ENCODE measurements at regions not wholly inside any gene's neighbourhood (a gene's known extent, or its start where the extent isn't known, plus 50 kb on each side); places are given as distances from the start of the nearest gene placed in this dataset.
A peak's percentile ranks its signal among the peaks of the same experiment; 100 is the strongest.

DNA sequence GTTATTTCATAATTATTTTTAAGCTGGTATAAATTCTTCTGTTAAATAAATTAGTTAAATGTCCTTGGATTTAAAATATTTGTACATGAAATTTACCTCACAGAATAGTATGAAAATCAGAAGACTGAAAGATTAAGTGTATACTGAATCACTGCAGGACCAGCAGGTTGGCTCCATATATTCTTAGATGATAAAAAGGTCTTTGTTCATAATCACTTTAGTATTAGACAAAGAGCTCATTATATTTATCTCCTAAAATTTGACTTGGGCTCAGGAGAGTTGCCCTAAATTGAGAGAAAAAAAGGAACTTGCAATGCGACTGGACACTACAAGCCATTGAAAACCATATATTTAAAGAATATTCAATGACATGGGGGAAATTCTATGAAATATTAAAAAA is 766.4 kb upstream of the CITED2 start:
- DNase-seq = no peak

DNA sequence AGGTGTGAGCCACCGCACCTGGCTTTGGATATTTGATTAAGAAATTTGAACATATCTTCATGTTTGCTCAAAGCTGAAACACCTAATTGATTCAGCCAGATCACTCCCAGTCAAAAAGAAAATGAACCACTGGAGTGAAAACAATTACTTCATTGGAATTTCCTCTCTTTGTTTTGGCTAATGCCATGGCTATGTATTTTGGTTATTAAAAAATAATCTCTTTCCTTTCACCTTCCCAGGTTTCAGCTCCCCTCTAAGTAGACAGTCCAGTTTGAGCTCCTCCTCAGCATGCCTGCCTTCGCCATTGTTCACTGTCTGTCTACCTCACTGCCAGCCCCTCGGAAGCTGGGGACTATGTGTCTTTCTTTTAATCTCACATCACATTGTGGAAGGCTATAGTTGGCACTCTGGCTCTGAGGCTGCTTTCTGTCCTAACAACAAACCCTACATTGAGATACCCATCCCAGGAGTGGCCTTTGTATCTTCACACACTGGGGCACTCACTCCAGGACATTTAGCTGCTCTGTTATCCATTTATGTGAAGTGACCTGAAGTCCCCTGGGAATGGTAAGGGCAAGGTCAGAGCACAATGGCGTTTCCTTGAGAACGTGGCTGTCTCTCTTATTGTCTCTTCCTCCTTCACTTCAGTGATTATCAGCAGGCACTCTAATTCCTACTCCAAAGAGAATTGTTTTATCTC is 764.0 kb upstream of the CITED2 start:
- no peak for DNase-seq

DNA sequence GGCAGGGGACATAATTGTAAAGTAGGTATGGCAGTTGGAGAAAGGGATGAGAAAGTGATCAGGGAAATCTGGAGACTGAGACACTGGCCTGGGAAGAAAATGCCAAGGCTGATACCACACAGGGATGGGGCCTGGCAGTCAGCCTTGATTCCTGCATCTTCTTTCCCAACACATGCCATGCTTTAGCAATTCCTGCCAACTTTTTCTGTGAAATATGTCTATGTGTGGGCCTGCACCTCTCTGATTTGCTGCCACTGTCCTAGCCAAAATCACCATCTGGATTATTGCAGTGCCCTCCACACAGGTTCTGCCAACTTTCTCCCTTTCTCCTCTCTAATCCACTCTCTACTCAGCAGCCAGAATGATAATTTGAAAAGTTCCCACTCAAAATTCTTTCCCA is 759.8 kb upstream of the CITED2 start:
- DNase-seq = no peak

DNA sequence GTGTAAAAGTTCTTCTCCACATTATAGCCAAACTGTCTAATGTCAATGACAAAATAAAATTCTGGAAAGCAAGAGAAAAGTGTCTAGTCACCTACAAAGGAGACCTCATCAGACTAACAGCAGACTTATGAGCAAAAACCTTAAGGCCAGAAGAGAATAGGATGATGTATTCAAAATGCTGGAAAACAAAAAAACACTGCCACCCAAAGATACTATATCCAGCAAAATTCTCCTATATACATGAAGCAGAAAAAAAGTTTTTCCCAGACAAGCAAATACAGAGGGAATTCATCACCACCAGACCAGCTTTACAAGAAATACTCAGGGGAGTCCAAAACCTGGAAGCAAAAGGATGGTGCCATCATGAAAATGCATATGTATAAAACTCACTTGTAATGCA is 755.6 kb upstream of the CITED2 start:
- no peak for DNase-seq

DNA sequence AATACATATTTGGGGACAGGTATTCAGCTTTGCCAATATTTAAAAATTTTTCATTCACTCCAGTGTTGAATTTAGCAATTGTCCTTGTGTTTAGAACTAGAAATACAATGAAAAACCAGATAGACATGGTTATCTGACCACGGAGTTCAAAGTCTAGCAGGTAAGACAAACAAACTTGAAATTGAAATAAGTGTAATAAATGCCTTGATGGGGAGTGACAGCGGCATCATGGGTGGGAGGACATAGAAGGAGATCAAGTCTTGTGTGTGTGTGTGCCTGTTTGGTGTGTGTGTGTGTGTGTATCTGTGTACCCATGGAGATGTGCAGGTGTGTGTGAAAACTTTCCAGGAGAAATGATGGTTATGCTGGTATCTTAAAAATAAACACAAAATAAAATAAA is 750.0 kb upstream of the CITED2 start:
- no peak for DNase-seq

DNA sequence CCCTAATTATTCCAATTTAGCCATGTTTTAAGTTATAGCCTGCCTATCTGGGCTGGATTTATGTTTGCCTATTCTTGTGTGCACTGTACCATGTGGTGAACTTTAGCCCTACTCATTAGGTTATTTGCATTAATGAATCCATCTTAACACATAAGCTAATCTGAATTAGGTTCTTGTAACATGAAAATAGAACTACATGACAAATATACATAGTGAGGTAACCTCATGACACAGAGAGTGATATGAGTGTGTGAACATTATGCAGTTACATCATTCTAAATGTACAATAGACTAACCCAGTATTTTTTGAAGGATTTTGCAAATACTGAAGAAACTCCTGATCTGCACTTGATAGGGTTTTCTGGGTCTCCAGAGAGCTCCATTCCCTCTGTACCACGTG is 733.7 kb upstream of the CITED2 start:
- no peak for DNase-seq

DNA sequence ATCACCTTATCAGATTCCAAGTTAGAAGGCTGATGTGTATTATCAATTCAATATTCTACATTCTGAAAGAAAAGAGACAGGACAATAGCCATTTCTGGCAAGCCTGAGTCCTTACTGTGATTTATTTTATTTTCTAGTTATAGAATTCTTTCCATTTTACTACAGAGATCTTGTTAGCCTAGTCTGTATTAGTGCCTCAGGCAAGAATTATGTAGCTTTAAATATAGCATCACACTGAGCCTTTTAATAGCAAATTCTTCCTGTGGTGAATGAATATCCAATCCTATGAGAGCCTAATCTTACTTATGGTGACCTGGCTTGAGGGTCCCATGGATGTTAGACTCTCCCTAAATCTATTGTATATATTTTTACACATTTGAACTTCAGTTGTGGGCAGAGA is 732.8 kb upstream of the CITED2 start:
- no peak for DNase-seq

DNA sequence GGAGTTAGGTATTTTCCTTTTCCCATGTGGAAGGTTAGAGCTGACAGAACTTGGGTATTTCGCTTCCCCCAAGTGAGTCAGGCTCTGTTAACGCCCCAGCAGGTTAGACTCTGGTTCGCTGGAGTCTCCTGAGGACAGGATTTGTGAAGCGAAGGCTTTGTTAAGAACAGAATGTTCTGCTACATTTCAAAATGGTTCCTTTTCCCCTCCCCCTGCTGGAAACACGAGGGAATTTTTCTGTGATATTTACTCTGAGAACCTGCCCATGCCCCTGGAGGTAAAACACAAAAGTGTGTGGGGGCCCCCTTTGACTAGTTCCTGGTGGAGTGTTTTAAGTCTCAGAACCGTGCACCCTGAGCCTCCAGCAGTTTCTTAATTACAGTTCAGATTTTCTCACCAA is 731.4 kb upstream of the CITED2 start:
- peak; percentile 8 for DNase-seq

DNA sequence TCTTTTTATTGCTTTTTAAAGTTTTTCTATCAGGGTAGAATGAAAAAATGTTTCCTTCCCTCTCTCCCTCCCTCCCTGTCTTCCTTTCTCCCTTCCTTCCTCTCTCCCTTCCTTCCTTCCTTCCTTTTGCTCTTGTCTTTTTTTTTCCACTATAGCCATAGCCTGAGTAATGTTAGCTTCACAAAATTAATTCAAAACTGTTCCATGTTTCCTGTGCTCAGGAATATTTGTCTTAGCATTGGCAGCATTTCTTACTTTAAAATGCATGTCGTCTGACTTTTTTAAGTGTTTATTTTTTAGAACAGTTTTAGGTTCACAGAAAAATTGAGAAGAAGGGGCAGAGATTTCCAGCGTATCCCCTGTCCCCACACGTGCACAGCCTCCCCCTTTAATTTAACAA is 730.8 kb upstream of the CITED2 start:
- no peak for DNase-seq

DNA sequence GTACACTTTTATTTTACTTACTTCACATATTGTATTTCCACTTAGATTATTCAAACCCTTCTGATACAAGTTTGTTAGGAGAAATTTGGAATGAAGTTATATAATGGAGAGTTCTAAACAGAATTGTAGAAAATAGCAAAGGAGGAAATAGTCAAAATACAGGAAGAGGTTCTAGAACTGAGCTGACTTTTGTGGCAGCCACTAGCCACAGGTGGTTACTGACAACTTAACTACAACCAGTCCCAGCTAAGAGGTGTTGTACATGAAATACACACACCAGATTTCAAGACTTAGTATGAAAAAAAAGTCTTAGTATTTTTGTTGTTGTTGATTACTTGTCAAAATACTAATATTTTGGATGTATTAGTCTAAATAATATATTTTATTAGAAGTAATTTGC is 727.4 kb upstream of the CITED2 start:
- no peak for DNase-seq

DNA sequence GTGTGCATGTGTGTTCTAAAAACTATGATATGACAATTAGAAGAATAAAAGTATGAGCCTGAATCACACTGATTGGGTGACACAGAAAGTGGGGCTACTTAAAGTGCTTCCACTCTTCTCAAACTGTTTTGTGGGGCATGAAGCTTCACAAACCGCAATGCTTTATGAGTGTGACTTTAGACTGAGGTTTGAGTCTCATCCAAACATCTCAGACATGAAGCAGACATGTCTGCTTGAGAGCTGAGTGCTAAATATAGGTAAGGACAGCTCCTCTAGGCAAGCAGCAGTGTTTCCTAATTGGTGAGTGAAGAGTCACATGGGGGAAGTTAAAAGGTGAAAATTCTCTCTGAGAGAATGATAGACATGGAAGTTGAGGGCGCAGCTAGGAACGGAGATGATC is 726.9 kb upstream of the CITED2 start:
- DNase-seq = peak; percentile 66

DNA sequence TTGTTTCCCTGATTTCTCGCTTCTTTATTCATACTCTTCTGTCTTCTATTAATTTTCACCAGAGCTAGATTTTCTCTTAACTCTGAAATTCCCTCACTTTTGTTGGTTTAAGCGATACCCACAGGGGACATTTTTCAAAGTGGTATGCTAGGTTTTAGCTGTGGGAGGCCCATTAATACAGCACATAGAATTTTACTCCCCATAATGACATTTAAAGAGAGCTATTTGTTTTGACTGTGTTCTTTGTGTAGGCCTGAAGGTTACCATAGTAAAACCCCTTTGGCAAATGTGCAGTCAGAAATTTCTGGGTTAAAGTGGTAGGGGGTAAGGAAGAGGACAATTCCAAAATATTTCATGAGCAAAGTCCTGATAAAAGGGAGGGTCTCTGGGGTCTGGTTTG is 721.1 kb upstream of the CITED2 start:
- no peak for DNase-seq

DNA sequence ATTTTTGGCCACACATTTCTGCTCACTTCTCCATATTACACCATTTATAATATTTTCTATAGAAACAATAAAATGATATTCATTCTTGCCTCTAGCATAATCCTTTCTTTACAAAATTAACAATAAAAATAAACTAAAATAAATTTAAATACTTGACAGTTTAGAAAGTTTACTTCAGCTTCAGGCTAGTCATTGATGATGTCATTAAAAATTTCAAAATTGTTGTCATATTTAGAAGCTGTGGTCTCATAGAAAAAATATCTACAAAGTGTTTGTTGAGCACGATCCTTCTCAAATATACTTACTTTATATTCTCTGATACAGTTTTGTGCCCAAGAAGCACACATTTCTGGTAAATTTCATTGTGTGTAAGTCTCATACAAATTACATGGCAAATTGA is 717.4 kb upstream of the CITED2 start:
- DNase-seq = no peak

DNA sequence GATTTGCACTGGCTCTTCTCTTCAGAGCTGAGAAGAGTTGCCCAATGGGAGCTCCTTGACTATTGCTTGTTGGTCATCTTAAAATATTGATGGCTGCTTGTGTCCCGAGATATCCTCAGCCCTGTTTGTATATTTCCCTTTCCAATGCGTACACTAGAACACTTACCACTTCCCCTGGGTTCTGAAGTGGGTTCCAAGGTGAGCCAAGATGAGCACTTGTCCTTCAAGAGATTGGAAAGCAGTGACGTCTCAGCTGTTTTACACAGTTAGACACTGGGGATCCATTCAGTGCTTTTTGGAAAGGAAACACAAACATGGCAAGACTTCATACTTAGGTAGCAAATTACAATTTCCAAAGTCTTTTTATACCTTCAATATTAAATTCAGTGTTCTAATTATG is 716.4 kb upstream of the CITED2 start:
- no peak for DNase-seq

DNA sequence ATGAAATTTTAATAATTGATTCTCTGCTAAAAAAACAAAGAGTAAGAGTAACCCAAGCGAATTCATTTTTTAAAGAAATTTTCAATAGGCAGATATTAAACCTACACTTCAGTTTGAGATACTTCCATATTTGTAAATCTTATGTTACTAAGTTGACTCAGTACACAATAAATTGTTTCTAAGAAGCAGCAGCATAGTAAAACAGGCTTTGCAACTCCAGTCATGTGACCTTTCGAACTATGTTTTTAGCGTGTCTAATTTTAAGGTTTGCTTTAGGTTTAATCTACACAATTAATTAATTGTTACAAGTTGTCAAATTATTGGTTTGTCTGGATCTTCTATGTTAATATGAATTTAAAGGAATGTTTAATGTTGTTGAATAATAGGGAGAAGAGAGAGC is 708.9 kb upstream of the CITED2 start:
- no peak for DNase-seq

DNA sequence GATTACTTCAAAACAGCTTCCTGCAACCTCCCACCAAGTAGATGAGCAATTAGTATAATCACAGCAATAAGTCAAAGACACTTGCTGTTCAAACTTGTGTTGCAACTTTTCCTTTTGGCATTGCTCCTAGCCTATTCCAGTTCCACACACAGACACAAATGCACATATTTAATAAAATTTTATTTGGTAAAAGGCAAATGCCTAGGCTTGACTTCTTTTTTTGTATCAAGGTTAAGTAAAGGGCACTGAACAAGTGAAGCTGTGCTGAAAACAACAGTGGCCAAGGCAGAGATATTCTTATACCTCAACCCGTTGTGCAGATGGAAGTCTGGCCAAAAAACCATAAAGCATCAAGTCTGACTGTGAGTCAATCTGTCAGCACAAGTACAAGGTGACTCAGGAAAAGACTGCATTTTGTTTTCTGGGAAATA is 708.4 kb upstream of the CITED2 start:
- DNase-seq = peak; percentile 95

DNA sequence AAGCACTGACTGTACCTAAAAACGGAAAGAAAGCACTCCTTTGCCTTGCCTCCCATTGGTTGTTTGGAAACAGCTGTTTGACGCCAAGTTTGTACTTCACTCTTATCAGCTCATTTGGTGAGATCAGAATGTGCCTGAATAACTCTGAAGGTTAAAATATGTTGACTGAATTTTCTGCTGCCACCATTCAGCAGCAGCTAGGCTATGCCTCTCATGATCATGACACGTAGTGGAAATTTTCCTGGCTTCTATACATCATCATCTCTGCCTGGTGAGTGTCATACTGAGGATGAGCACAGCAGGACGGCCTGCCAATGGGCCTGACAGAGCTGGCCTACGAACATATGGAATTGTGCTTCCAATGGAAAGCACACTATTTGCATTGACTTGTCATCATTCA is 704.9 kb upstream of the CITED2 start:
- DNase-seq = peak; percentile 67

DNA sequence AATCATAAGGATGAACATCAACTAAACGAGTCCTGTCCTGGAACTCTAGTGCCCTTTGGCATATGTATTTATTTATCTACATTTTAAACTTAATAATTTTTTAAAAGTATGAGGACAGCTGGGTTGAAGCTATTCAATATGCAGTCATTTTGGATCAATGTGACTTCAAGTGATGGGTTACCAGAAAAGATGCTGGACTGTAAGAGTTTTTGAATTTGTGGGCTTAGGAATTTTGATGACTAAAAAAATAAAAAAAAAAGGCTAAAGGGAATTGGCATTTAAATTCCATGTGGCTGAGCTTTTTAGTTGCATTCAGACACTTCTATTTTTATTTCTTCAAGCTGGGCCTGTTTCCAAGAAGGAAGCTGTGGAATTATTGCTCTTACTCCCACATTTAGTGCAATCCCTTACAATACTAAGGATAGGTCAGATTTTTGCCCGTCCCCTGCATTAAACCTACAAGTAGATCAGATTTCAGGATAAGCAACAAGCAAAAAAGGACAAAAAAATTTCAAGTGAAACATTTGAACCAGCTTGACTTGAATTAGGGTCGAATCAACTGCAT is 704.2 kb upstream of the CITED2 start:
- peak; percentile 100 for DNase-seq

DNA sequence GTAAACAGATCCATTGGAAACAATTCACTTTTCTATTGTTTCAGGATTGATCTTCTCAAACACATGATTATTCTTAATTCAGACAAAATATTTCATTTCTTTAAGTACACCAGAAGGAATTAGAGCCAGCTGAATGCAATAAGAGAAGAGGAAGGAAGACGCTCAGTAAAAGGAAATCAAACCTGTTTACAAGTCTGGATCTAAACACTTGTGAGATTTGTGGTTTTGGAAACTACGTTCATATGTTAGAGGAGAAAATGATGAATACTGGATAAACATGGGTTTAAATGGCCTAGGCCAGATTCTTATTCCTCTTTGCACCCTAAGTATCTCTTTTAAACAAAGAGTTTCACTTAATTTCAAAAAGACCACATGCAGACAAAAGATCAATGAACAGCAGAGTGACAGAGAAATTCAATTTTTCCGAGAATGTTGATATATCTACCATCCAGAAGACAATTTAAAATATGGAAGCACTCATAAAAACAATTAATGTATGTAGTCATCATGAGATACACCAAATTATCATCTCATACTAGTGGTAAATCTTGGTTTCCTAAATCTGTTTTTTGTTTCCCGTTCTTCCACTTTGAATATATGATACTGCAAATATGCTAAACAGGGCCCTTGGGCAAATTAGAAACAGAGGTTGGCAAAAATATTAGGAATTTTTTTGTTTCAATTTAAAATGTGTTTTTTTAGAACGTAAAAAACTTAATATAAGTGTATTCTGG is 703.5 kb upstream of the CITED2 start:
- peak; percentile 74 for DNase-seq

DNA sequence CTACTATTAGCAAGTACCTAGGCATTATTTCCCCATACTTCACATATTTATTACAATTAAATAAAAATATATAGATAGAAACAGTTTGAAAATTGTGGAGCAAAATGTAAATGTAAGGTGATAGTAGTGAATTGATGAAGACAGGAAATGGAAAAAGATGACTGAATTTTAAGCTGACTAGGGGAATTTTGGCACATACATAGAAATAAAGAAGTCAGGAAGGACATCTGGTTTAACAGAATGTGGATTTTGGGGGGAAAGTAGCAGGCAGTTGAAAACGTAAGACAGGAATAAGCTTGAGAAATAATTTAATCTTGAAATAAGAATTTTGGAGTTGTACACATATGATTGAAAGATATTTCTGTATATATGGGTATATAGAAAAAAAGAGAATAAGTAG is 701.7 kb upstream of the CITED2 start:
- no peak for DNase-seq

DNA sequence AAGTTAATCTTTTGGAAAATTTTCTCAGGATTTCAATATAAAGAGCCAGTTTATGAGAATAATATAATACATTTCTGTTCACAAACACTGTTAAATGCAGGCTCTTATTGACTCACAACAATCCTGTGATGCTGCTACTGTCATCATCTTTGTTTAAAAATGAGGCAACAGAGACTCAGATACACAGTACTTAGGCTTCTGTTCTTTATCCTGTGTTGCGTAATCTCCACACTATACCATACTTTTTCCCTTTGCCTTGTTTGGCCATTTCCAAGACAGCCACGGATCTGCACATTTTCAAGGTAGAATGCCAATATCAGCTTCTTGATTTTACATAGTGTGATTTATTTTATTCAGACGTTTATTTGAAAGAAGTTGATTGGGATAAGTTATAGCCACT is 699.0 kb upstream of the CITED2 start:
- peak; percentile 87 for DNase-seq

DNA sequence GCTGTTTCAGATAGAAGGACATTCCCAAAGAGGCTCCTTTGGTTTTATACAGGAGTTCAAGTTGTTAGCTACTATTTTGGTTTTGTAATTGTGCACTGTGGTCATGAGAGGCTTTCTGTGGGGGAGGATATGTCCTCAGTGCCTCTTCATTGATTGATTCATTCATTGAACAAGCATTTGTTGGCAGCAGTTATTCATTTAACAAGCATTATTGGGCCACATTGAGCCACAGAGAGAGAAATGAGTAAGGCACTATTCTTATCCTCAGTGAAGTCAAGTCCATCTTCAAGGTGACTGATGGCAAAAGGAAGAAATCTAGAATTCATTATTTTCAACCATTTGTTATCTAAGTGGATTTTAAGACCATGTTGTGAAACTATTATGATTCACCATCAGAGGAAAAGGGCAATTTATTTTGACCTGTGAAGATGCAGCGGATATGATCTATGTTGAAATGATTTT is 697.2 kb upstream of the CITED2 start:
- peak; percentile 95 for DNase-seq

DNA sequence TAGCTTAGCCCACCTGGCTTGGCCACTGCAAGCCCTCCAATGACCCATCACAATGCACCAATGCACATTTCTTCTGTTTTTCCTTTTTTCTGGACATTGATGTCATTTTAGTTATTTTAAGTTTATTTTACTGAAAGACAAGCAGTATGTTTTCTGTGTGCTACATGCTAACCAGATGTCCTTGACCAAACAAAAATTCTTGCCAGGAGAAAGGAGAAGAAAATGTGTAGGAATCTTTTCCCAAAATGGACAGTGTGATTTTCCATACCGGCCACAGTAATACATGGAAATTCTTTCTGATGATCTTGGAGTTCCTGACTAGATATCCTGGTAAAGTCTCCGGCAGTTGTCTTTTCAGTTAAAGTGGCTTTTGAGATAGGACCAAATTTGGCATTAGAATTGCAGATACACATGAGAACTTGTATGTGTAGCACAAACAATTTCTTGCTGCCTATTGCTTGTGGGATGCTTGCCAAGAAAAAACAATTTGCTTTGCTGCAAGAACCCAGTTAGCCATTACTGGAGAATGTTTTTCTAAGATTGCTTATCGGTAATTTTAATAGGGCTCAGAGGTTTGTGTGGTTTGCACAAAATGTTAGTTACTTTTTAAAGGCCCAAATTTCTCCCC is 696.5 kb upstream of the CITED2 start:
- DNase-seq = peak; percentile 96

DNA sequence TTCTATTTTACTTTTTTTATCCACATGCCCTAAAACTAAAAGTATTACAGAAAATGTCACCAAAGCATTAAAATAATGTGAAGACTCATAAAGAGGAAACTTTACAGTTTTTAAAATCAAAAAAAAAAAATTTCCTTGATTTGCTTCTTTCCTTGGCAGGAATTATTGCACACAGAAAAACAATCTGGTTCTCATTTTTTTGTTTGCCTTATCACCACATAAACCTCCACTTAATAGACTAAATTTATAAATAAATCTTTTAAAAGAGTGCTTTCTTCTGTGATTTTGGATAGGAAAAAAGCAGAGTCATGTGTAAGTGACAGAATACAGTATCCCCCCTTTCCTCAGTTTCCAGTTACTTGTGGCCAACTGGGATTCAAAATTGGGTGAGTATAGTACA is 695.1 kb upstream of the CITED2 start:
- no peak for DNase-seq

Measured in fibroblast of skin of right quadriceps (primary cell).